Nephron progenitor cell (in vitro differentiated cells): ENCODE measurements at regions not wholly inside any gene's neighbourhood (a gene's known extent, or its start where the extent isn't known, plus 50 kb on each side); places are given as distances from the start of the nearest gene placed in this dataset.

Experiments
- DNase-seq: peaks from one replicate; pipeline ENCODE4 v3.0.0; 2021
- H3K27ac Mint-ChIP-seq: 2 replicates; pipeline ENCODE4 v1.8.0; 2021; ENCODE audit warnings: mild to moderate bottlenecking, moderate library complexity, mixed read lengths
- H3K27me3 Mint-ChIP-seq: 2 replicates; pipeline ENCODE4 v1.8.0; 2021; ENCODE audit warnings: mild to moderate bottlenecking, low read depth, mixed read lengths; ENCODE audit not compliant: poor library complexity
- H3K36me3 Mint-ChIP-seq: 2 replicates; pipeline ENCODE4 v1.8.0; 2021; ENCODE audit warnings: low read depth, mixed read lengths
- H3K4me1 Mint-ChIP-seq: 2 replicates; pipeline ENCODE4 v1.8.0; 2021; ENCODE audit warnings: mixed read lengths
- H3K4me3 Mint-ChIP-seq: 2 replicates; pipeline ENCODE4 v1.8.0; 2021; ENCODE audit warnings: mild to moderate bottlenecking, moderate library complexity, mixed read lengths
- H3K9me3 Mint-ChIP-seq: 2 replicates; pipeline ENCODE4 v1.8.0; 2021; ENCODE audit warnings: mild to moderate bottlenecking, moderate library complexity, mixed read lengths
- TF ChIP-seq, protein P1 (sequence below): fragments of 200-600 bp; sonication (generic); IDR thresholded peaks from 2 replicates; pipeline ENCODE4 v1.5.0; 2021; ENCODE audit warnings: antibody characterized with exemption

DNA sequence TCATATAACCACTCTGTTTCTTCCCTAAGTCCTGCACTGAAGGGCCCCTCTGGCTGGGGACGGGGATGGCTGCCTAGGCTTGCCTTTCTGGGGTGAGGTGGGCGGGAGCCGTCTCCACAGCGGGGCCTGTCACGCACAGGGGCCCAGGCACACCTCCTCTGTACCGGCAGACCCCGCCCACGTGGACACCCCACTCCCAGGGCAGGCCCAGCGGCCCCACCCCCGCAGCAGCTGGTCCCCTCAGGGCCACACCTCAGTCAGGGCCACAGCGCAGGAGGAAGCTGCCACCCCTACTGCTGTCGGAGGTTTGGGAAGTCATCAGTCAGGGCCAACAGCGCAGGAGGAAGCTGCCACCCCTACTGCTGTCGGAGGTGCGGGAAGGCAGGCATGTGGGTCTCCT lies 257.6 kb upstream of the RAB6C start:
- H3K27me3 Mint-ChIP-seq: peaks cover 14% of the 10 kb centered on the region
- no peak for DNase-seq

DNA sequence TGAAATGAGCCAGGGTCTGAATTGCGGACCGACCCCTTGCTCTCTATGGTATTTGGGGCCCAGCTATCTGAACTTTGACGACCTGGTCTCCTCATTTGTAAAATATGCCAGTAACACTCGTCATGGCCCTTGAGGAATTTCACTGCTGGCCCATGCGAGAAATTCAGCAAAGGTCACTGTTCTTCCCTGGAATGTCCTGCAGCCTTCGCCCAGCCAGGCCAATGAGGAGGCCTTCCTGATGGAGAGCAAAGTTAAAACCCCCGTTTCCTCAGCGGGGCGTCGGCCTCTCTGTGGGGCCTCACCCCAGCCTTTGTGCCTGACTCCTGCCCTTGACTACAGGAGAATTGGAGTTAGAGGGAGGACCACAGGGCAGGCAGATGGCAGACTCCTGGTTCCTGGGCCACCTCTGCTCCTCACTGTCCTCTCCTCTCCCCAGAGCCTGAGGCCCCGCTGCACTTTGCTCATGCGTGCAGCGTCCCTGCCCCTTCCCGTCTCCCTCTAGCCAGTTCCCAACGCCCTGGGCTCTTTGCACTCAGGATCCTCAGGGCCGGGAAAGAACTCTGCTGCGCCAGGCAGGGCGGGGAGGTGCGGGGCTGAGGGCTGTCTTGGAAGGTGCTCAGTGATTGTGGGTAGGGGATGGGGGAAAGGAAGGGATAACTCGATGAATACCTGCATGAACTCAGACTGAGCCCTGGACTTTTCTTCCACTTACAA lies 257.0 kb upstream of the RAB6C start:
- peaks cover 19% of the 10 kb centered on the region for H3K27me3 Mint-ChIP-seq
- H3K4me3 Mint-ChIP-seq: no peak overlapping the region
- no peak for DNase-seq
- H3K4me1 Mint-ChIP-seq: peaks cover 33% of the 10 kb centered on the region
- TF ChIP-seq, protein P1, sequence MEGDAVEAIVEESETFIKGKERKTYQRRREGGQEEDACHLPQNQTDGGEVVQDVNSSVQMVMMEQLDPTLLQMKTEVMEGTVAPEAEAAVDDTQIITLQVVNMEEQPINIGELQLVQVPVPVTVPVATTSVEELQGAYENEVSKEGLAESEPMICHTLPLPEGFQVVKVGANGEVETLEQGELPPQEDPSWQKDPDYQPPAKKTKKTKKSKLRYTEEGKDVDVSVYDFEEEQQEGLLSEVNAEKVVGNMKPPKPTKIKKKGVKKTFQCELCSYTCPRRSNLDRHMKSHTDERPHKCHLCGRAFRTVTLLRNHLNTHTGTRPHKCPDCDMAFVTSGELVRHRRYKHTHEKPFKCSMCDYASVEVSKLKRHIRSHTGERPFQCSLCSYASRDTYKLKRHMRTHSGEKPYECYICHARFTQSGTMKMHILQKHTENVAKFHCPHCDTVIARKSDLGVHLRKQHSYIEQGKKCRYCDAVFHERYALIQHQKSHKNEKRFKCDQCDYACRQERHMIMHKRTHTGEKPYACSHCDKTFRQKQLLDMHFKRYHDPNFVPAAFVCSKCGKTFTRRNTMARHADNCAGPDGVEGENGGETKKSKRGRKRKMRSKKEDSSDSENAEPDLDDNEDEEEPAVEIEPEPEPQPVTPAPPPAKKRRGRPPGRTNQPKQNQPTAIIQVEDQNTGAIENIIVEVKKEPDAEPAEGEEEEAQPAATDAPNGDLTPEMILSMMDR: no peak
- no peaks in the 10 kb centered on the region for H3K9me3 Mint-ChIP-seq
- H3K36me3 Mint-ChIP-seq: no peaks in the 10 kb centered on the region
- peak overlapping the region; percentile 68 for H3K27ac Mint-ChIP-seq

More for the DNA sequence above, 257.6 kb upstream of the RAB6C start:
- no peak overlapping the region for H3K27ac Mint-ChIP-seq
- H3K4me3 Mint-ChIP-seq: no peak overlapping the region
- no peaks in the 10 kb centered on the region for H3K36me3 Mint-ChIP-seq
- peaks cover 39% of the 10 kb centered on the region for H3K4me1 Mint-ChIP-seq
- H3K9me3 Mint-ChIP-seq: no peaks in the 10 kb centered on the region
- TF ChIP-seq, protein P1: no peak

DNA sequence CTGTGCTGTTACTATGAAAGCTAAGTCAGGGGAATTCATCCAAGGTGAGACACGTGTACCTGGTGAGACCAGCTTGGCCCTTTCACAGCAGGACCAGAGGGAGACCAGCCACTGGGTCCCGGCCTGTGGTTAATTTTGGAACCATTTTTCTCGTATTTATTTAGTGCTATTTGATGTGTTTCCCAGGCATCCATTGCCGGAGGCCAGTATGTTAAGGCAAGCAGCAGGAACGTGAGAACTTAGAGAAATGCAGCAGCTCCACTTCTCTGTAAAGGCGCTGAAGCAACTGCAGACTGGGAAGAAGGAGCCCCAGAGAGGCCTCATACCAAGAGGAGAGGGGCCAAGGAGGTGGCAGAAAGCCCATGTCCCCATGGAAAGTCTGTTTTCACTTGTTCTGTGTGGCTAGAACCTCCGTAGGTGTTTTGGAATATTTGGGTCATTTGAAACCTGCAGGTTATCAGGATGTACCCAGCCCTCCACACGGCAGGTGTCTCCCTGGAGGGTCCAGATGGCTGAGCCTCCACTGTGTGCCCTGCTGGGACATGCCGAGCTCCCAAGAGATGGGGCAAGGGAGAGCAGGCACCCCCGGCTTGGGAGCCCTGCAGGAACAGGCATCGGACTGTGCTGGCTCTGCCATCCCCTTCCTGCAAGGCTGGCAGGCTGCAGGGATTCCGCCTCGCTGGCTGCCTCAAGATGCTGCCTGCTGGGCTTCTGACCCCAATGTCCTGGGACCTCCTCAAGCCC lies 256.0 kb upstream of the RAB6C start:
- TF ChIP-seq, protein P1: no peak
- no peak for DNase-seq
- H3K4me3 Mint-ChIP-seq: no peak overlapping the region
- no peaks in the 10 kb centered on the region for H3K36me3 Mint-ChIP-seq
- no peaks in the 10 kb centered on the region for H3K9me3 Mint-ChIP-seq
- H3K27ac Mint-ChIP-seq: peak overlapping the region; percentile 68
- H3K4me1 Mint-ChIP-seq: peaks cover 23% of the 10 kb centered on the region
- H3K27me3 Mint-ChIP-seq: peaks cover 19% of the 10 kb centered on the region

DNA sequence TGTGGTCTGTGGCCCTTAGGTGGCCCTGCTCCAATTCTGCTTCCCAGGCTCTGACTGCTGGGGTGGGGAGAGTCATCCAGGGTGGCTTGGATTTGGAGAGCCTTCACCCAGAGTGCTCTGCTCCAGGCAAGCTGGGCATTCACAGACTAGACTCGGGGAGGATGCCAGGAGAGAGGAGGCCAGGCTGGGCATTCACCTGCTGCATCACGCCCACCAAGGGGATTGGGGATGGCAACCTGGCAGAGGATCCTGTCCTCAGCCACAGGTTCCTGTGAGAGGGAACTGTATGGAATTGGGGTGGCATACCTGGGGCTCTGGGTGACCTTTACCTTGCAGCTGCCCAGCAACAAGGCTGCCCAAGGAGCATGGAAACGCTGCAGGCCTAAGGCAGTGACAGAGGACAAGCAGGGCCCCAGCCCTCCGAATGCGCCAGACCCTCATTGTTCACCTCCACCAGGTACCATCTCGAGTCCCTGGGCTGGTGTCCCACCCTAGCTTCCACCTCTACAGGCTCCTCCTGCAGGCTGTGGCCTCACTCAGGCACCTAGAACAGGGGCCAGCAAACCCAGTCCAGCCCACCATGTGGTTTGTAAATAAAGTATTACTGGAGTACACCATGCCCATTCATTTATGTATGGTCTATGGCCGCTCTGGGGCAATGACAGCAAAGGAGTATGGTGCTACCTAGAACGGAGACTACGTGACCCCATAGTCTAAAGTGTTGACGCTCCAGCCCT lies 255.3 kb upstream of the RAB6C start:
- H3K9me3 Mint-ChIP-seq: no peaks in the 10 kb centered on the region
- H3K36me3 Mint-ChIP-seq: no peaks in the 10 kb centered on the region
- peaks cover 16% of the 10 kb centered on the region for H3K4me1 Mint-ChIP-seq
- no peak overlapping the region for H3K4me3 Mint-ChIP-seq
- TF ChIP-seq, protein P1: no peak
- peaks cover 16% of the 10 kb centered on the region for H3K27me3 Mint-ChIP-seq
- DNase-seq: no peak
- H3K27ac Mint-ChIP-seq: peak overlapping the region; percentile 22

DNA sequence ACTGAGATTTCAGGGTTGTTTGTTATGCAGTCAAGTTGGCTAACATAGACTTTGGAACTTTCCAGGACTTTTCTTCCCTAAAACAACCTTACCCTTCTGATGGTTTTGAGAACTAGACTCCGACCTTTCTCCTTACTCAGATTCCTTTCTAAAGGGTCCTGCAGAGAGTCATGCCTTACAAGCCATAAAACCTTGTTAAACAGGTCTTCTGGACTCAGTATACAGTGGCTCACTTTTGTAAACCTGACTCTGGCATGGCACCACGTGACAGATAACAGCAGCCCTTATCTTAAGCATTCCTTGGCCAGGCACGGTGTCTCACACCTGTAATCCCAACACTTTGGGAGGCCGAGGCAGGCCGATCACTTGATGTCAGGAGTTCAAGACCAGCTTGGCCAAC lies 253.2 kb upstream of the RAB6C start:
- TF ChIP-seq, protein P1: no peak
- no peak overlapping the region for H3K4me3 Mint-ChIP-seq
- H3K27me3 Mint-ChIP-seq: peaks cover 8% of the 10 kb centered on the region
- H3K36me3 Mint-ChIP-seq: no peaks in the 10 kb centered on the region
- DNase-seq: no peak
- H3K9me3 Mint-ChIP-seq: no peaks in the 10 kb centered on the region
- no peak overlapping the region for H3K27ac Mint-ChIP-seq
- H3K4me1 Mint-ChIP-seq: peaks cover 29% of the 10 kb centered on the region
